ENCODE measurements at regions not wholly inside any gene's neighbourhood (a gene's known extent, or its start where the extent isn't known, plus 50 kb on each side); places are given as distances from the start of the nearest gene placed in this dataset.

DNA sequence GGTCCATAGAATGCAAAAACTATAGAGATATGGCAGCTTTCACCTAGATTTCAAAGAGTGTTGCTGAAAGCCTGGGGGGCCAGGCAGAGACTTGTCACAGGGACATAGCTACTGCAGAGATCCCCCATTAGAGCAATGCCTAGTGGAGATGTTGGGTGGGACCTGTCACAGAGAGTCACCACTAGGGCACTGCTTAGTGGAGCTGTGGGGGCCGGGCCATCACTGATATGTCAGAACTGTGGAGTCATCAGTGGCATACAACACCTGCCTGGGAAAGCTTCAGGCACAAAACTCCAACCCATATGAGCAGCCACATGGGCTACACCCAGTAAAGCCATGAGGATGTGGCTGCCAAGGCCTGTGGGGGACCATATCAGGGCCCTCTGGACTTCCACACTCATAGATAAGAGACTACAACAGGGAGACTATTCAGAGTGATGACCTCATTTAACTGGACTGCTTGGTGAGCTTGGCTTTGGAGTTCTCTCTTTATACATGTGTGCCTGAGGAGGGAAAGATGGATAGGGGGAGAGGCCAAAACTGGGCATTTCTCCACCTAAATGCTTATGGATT is 176.3 kb downstream of the ZNF621 start:
- DNase-seq (ENCODE audit: low read depth, low spot score), result no peak

DNA sequence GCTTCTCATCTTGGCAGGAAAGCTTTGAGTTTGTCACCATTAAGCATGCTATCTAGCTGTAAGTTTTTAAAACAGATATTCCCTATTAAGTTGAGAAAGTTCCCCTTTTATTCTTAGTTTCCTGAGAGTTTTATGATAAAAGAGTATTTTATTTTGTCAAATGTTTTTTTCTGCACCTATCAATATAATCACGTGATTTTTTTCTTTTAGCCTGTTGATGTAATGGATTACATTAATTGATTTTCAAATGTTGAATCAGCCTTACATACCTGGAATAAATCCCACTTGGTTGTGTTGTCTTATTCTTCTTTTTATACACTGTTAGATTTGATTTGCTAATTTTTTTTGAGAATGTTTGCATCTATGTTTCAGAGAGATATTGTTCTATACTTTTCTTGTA is 179.5 kb downstream of the ZNF621 start:
- DNase-seq (ENCODE audit: low read depth, low spot score), result no peak

DNA sequence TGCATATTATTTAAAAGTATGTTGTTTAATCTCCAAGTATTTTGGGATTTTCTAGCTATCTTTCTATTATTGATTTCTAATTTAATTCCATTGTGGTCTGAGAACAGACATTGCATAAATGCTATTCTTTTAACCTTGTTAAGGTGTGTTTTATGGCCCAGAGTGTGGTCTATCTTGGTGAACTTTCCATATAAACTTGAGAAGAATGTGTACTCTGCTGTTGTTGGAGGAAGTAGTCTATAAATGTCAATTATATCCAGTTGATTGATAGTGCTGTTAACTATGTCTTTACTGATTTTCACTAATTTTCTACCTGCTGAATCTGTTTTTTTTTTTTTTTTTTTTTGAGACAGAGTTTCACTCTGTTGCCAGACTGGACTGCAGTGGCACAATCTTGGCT is 180.9 kb downstream of the ZNF621 start:
- DNase-seq (ENCODE audit: low read depth, low spot score), result no peak

DNA sequence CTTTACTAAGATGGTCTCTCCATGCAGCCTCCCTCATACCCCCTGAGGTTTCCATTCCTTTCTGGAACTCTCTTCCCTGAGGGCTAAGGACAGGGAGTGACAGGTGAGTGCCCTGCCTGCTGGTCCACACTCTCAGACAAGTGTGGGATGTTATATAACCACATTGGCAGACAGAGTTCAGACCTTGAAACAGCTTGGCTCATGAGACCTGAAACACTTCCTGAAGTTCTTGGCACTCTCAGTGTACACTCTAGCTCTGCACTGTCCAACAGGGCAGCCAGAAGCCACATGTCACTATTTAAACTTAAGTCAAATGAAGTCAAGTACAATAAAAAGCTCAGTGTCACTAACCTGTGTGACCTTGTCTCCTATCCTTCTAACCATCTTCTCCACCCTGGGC is 188.5 kb downstream of the ZNF621 start:
- DNase-seq (ENCODE audit: low read depth, low spot score), result no peak

DNA sequence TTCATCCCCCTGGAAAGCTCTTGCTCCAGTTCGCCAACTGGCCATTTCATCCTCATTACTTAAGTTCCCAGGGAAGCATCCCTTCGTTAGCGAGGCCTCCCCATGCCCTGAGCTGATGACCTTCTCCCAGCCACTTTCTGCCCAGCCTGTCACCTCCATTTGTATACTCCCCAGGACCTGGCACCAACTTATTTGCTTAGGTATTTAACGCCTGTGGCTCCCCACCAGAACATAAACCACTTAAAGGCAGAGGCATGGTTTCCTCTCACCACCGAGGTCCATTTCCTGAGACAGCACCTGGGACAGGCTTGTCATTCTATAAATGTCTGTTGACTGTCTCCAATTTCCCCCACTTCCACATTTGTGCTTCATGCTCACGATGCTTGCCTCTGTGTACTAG is 189.0 kb downstream of the ZNF621 start:
- no peak for DNase-seq (ENCODE audit: low read depth, low spot score)

DNA sequence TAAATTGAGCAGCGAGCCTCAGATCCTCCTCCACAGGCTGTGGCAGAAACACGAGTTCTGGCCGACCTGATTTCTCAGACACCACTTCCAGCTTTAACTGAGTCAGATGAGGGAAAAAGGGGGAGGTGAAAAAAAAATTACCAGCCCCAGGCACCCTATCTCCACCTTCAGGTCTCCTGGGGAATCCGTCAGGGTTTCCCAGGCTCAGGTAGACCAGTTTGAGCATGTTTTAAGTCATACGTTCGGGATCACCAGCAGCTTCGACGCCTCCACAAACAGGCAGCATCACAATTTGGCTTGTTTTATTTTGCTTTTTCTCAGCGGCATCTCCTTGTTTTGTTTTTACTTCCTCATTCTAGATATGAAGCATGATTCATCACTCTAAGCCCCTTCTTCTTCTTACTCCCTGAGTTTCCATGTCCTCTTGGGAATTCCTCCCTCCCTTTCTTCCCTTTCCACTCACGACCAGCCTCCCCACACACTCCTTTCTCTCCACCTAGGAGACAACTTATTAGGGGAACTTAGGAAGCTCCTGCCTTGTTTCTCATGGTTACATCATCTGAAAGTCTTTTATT is 190.1 kb downstream of the ZNF621 start:
- no peak for DNase-seq (ENCODE audit: low read depth, low spot score)

DNA sequence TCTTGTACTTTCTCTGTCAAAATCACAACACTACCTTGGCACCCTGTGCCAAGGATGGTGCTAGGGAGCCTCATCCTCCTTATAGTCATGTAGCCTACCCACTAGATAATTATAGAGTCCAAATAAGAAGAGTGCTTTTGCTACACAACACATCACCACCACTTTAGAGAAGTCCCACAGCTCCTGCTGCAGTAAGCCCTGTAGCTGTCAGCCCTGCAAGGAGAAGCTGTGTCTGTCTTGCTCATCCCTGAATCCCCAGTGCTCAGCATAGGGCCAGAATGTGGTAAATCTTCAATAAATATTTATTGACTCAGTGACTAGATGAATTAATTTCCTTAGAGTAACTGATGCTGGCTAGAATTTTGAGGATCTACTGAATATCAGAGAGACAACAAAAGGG is 190.8 kb downstream of the ZNF621 start:
- DNase-seq (ENCODE audit: low read depth, low spot score), result no peak

DNA sequence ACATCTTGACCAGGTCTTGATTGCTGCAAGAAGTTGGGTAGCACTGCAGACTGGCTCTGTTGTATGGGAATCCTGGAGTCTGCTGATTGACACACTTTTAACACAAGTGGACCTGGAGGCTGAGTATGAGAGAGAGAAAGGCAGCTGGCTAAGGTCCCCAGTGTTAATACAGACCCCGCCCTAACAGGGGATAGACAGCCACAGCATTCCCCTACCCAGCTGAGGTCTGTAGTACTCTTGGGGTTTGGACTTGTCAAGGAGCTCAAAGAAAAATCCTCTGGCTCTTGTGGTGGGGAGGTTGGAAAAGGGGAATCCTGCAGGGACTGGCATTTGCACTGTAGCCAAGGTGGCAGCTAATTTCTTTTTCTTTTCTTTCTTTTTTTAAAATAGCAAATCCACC is 192.7 kb downstream of the ZNF621 start:
- DNase-seq (ENCODE audit: low read depth, low spot score), result no peak

DNA sequence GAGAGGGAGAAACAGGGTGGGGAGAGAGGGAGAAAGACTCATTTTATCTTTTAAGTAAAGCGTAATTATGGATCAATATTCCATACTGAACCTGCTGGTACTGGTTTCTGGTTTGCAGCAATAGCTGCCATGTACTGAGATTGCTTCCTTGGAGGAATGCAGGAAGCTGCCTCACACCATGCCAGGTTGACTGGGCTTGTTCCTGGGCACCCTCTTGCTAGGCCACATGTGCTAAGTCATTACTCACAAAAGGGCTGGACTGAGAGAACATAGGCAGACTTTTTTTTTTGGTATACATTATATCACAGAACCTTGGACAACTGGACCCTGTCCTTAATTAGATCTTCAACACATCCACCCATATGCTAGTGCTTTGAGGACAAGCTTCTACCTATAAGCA is 193.4 kb downstream of the ZNF621 start:
- no peak for DNase-seq (ENCODE audit: low read depth, low spot score)

DNA sequence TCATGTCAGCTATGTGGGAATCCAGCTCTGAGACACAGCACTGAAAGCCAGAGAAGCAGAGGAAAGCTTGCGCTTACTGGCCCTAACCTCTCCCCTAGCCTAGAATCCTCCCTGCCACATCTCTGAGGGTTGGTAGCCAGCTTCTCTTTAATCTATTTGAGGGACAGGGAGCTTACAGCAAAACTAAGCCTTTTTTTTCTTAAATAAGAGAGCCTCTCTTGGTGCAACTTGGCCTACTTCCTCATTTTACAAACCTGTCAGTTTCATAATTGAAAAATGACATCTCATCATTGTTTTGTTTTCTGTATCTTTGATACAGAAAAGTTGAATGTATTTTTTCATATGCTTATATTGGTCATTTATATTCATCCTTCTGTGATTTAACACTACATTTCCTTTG is 193.9 kb downstream of the ZNF621 start:
- DNase-seq (ENCODE audit: low read depth, low spot score), result no peak

DNA sequence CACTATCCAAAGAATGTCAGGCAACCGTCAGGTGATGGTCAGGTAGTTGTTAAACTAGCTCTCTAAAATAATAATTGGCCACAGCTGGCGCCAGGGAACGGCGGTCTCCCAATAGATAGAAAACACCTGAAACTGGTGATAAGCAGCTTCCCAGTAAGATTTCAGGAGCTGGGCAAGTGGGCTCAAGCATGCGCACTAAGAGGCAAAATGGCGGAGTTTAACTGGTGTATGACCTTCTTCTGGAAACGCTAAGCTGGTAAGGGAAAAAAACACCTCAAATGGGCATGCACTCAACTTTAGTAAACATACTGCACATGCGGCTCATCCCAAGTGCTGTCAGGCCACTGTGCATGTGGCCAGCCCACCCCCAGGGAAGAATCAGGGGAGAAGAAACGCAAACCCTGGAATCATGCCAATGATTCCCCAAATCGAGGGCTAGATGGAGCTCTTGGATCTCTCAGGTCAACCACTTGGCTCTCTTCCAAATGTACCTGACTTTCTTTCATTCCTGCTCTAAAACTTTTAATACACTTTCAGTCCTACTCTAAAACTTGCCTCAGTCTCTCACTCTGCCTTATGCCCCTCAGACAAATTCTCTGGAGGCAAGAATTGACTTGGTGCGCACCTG is 195.0 kb downstream of the ZNF621 start:
- no peak for DNase-seq (ENCODE audit: low read depth, low spot score)

DNA sequence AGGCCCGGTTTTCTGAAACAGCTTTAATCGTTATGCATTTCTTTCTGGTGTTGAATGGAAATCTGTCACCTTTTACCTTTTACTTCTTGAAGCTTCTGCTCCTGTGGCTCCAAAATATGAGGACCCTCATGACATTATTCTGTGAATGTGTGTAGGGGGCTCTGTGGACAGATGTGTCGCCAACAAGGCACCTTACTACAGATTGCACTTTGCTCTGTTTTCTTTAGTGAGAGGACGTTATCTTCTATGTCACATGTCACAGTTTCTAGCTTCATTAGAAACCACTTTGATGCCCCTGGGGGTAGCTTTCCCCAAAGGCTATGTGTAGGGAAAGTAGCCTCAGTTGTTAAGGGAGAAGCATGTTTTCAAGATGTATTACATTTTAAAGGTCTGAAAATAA is 195.6 kb downstream of the ZNF621 start:
- DNase-seq (ENCODE audit: low read depth, low spot score), result no peak

DNA sequence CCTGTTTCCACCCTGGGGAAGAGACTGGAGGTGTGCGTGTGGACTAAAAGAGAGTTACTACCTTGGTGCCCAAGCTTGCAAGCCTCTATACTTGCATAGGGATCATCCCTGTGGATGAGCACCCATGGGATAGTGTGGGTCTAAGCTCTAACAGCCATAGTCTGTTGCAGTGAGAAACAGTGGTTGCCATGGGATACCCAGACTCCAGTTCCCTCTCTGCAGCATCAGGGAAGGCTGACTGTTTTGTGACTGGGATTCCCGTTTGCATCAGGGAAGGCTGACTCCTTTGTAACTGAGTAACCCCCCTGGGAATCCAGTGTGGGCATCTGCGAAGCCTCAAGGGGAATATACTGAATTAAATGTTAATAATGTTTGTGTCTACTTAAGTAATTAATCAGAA is 196.1 kb downstream of the ZNF621 start:
- no peak for DNase-seq (ENCODE audit: low read depth, low spot score)

DNA sequence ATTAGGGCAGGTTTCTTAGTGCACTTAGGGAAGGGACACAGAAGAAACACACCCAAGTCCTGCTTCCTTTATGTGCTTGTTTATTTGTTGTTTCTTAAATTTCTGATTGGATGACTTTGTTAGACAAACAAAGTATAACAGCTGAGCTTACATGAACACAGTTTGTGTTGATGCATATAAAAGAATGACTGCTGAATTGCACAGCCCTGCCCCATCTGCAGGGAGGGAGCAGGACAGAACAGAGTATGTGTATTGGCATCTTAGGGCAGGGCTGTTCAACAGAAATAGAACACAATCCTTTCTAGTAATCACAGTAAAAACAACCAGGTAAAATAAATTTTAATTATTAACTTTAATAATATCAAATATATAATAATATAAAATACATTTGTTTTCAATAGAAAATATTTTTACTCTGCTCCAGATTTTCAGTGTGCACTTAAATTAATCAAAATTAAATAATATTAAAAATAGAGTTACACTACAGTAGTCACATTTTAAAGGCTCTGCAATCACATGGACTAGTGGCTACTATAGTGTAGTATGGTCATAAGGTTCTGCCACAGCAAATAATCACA is 198.4 kb downstream of the ZNF621 start:
- DNase-seq (ENCODE audit: low read depth, low spot score), result no peak

DNA sequence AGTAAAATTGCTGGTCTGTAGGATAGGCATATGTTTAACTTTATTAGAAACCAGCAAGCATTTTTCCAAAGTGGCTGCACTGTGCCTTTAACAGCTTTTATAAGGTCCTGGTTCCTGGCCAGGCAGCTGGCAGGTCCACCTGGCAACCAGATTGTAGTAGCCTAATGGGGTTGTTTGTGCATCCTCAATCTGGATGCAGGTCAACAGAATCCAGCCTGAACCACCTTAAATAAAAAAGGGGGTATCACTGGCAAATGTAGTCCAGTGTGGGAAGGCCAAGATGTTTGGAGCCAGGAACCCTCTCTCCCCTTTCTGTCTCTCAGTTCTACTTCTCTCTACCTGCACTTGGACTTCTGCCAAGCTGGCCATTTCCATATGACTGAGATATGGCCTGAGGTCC is 200.3 kb downstream of the ZNF621 start:
- no peak for DNase-seq (ENCODE audit: low read depth, low spot score)

DNA sequence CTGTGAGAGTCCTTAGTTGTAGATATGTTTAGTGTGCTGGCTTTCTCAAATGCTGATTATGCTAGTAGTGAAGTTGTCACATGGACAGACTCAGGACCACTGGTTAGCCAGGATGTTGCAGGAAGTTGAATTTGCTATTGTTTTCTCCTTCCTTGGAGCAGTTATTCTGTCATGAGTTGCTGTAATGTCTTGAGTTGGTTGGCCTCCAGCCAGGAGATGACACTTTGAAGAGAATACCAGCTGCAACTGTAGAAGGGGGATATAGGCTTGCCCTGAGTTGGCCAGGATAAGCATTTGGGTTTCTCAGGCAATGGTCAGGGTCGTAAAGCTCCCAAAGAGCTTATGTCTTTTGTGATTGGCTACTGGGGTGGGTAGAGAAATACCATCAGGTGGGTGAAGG is 206.7 kb downstream of the ZNF621 start:
- no peak for DNase-seq (ENCODE audit: low read depth, low spot score)

DNA sequence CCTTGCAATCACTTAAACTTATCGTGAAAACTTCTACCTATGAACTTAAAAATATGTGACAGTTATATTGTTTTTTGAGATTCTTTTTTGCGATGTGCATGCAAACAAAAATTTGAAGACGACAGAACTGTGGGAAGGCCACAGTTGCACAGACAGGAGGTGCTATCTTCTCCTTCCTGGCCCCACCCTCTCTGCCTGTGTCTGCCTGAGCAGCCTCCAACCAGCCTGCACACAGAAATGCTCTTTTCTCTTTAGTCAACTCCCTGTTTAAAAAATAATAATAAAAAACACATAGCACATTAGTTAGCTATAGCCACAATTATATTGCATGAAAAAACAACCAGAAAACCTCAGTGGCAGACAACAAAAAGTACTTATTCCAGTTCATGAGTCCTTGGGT is 212.2 kb downstream of the ZNF621 start:
- no peak for DNase-seq (ENCODE audit: low read depth, low spot score)

DNA sequence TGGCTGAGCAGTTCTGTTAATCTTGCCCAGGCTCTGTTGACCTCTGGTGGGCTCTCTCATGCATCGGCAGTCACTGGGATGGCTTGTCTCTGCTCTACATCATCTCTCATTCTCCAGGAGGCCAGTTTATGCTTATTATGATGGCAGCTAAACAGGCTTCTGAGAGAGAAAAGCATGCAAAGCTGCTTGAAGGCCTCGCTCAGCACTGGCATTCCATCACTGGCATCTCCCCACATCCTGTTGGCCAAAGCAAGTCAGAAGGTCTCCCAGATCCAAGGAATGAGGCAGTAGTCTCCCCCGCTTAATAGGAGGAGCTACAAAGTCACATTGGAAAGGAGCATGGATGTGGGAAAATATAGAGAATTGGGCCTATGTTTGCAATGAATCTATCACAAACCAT is 212.6 kb downstream of the ZNF621 start:
- DNase-seq (ENCODE audit: low read depth, low spot score), result no peak

DNA sequence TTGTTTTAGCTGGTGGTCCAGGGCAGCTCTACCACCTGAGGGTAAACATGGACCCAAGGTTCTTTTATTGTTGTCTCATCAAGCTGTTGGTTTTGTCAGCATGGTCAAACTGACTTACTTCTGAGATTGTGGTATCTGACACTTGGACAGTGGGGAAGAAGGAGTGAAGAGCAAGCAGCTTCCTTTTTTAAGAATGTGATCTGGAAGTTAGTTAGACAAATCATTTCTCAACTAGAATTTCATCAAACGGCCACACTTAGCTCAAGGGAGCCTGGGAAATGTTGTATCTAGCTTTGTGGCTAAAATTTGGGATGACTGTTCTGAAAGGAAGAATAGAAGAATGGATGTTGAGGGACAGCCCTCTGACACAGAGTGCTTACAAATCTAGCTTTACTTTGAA is 215.2 kb downstream of the ZNF621 start:
- DNase-seq (ENCODE audit: low read depth, low spot score), result no peak

DNA sequence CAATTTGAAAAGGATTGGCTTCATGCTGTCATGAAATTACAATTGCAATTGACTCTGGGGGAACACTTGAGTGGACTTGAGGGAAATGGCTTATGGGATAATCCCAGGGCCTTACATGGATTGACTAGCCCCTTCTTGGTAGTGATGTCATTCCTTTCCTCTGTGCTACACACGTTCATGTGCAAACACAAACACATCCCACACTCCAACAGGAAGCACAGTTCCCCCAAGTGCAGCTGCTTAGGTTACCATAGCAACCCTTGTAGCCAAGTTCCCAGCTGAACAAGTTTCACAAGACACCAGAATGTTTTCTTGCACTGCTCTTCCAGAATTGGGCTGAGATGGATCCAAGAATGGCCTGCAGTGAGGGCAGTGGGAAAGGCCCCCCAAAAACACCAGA is 217.0 kb downstream of the ZNF621 start:
- no peak for DNase-seq (ENCODE audit: low read depth, low spot score)

DNA sequence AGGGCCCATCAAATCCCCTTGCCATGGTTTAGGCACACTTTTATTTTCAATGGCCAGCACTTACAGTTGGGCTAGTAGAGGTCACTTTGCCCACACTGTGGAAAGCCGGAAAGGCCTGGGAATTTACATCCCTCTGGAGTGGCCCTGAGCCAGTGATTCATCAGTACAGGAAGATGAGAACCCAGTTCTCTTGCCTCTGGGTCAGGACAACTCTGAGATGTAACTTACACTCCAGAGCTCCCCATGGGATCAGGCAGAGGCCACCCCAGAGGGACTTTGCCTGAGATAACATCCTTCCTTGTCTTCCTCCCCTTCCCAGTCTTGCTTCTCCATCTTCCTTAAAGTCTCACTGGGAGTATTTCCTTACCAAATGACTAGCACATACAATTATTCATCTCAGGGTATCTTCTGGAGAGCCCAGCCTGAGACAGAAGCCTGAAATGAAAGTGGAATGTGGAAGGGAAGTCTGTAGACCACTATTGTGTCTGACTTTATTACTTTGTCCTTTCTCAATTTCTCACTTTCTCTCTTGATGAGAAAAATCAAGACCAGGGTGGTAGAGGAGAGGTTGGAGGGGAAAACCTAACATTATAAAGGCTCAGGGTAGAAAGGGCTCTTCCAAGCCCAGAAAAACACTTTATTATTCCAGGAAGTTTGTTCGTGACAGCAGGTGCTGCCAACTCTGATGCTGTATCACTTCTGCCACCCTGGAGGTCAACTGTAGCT is 220.8 kb downstream of the ZNF621 start:
- DNase-seq (ENCODE audit: low read depth, low spot score), result no peak

DNA sequence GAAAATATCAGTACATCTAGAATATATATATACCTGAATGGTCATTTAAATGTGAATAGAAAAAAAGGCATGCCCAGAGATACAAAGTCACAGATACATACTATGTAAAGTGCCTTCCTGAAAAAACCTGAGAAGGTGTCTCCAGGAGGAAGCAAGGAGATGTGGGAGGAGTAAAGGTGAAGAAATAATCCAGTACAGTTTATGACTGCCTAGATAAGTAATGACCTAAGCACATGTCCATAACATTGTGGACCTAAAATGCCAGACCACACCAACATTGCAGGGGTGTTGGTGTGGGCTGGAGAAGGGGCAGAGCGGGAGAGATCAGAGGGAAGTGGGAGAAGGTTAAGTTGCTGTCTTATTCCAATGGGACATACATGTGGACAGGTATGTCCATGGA is 226.9 kb downstream of the ZNF621 start:
- DNase-seq (ENCODE audit: low read depth, low spot score), result no peak

DNA sequence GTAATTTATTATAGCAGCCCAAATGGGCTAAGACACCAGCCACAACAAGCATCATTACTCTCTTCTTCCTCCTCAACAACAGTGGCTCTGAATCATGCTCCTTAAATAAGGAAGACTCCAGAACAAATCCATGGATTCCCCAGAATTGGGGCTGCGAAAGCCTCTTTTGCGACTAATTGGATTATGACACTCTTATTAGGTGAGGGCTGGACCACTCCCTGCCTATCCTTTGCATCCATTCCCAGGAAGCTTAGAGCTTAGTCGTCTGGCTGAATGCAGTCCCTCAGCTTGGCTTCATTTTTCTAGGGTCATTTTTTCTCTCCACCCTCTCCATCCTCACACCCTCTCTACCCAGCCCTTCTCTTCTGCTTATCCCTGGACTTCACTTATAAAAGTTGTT is 227.7 kb downstream of the ZNF621 start:
- DNase-seq (ENCODE audit: low read depth, low spot score), result no peak
